NCI-H2196 (cell line): ENCODE measurements at regions not wholly inside any gene's neighbourhood (a gene's known extent, or its start where the extent isn't known, plus 50 kb on each side); places are given as distances from the start of the nearest gene placed in this dataset.

Experiments used
- DNase-seq: peaks from one replicate; lab custom pipeline; 2025; ENCODE audit not compliant: unreplicated experiment; lab: John Stamatoyannopoulos, UW

DNA sequence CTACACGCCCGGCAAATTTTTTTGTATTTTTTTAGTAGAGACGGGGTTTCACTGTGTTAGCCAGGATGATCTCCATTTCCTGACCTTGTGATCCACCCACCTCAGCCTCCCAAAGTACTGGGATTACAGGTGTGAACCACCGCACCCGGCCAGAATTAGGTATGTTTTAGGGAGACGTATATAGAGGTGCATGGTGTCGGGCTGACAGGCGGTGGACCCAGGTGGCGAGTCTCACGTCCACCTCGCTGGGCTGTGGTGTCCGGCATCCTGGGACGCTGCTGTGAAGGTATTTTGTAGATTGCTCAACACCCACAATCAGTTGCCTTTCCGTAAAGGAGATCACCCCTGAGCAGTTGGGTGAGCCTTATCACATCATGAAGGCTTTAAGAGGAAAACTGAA, 728.6 kb downstream of the BRD1 start:
- DNase-seq: no peak

- DNase-seq: no peak
These were observed 729.7 kb downstream of the BRD1 start for GRCh38 chr22:49097966-49098365.

DNA sequence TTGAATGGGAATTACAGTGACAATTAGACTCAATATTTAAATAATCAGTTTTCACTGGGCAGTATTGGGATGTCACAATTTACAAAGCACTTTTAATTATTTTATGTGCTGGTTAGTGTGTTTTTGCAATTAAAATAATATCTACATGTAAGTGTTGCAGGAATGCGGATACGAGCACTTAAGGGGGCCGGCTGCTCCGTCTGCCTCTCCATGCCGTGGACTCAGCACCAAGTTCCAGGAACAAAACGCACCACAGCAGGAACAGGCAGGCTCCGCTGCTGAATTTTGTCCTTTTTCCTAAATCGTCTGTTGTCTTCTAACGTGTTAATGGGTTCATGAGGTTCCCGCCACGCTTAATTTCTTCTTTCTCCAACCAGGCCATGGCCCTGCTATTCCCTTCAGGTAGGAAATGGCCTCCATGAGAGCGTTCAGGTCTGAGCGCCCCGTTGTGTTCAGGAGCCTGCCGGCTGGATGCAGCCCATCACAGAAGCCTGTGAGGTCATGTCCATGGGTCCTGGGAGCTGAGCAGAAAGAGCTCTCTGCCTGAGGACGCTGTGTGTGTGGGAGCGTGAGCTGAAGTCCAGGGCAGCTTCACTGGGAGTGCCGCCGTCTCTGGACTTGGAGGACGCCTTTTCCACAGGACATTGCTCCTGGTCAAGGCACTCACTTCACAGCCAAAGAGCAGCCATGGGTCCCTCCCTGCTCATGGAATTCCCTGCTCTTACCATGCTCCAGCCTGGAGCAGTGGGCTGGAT, 730.3 kb downstream of the BRD1 start:
- DNase-seq: no peak

DNA sequence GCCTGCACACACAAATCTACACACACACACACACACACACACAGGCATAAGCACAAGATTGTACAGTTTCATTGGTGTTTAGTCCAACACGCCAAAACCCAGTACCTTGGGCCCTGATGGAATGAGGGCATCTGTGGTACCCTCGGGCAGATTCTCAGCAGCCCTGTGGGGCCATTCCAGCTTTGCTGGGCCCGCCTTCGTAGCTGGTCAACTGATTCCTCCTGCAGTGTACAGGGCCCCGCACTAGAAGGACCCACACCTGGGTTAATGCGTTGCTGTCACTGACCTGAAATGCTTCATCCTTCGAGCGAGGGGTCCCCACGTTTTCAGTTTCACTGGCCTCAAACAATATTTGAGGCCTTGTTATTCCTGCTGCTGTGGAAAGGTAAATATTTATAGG, 731.2 kb downstream of the BRD1 start:
- no peak for DNase-seq

GRCh38 chr22:49095366-49095765, 732.3 kb downstream of the BRD1 start:
- no peak for DNase-seq

- DNase-seq: no peak
These were observed 732.8 kb downstream of the BRD1 start for GRCh38 chr22:49094858-49095257.

DNA sequence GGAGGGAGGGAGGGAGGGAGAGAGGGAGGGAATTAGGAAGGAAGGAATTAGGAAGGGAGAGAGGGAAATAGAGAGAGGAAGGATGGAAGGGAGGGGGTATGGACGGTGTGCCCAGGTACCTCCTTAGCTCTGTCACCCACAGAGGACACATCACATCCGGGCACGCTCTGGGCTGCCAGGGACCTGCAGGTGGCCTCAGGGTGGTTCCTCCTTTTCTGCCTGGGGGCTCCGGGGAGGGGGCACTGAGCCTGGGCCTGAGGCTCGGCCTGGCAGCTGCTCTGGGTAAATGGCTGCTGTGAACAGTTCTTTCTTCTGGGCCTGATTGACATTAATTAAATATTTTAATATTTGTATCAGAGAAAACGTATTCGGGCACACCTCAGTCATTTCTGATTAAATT, 733.5 kb downstream of the BRD1 start:
- no peak for DNase-seq

GRCh38 chr22:49093192-49093880, 734.3 kb downstream of the BRD1 start:
- no peak for DNase-seq

DNA sequence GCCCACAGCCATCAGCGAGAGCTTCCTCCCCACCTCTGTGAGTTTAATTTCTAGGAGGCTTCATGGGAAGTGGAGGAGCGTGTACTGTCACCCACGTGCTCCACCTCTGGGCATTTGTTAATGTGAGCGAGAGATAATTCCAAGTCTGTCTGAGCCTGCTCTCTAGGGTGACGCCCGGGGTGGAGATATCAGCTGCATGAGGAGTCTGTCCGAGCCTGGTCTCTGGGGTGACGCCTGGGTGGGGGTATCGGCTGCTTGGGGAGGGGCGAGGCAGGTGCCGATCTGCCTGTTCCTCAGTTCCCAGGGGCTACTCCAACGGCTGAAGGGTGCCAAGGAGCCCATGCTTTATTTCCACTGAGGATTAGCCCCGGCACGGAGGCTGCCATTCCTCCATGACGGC, 735.0 kb downstream of the BRD1 start:
- no peak for DNase-seq

DNA sequence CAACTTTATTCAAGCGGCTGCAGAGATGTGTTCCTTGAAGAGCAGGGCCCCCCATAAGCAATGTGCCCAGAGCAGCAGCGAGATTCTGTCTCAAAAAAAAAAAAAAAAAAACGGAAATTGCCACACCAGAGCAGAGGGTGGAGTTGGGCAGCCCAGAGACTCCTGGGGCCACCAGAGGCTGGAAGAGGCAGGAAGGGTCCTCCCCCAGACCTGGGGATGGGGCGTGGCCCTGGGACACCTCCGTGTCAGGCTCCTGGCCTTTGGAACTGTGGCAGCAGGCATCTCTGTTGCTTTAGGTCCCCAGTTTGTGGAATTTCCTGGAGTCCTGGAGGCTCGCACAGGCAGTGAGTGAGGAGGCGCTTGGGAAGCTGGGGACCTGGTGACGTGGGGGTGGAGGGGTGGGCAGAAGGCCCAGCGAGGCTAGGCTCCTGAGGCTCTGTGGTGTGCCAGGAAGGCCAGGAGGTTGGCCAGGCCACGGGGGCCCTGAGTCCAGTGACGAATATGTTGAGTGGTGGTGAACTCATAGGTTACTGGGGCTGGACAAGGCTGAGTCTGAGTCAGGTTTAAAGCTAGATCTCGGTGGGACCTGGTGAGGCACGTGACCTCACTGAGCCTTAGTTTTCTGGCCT, 735.6 kb downstream of the BRD1 start:
- DNase-seq: no peak

GRCh38 chr22:49091451-49091850, 736.2 kb downstream of the BRD1 start:
- no peak for DNase-seq

- DNase-seq: no peak
These were observed 736.9 kb downstream of the BRD1 start for GRCh38 chr22:49090853-49091135.

DNA sequence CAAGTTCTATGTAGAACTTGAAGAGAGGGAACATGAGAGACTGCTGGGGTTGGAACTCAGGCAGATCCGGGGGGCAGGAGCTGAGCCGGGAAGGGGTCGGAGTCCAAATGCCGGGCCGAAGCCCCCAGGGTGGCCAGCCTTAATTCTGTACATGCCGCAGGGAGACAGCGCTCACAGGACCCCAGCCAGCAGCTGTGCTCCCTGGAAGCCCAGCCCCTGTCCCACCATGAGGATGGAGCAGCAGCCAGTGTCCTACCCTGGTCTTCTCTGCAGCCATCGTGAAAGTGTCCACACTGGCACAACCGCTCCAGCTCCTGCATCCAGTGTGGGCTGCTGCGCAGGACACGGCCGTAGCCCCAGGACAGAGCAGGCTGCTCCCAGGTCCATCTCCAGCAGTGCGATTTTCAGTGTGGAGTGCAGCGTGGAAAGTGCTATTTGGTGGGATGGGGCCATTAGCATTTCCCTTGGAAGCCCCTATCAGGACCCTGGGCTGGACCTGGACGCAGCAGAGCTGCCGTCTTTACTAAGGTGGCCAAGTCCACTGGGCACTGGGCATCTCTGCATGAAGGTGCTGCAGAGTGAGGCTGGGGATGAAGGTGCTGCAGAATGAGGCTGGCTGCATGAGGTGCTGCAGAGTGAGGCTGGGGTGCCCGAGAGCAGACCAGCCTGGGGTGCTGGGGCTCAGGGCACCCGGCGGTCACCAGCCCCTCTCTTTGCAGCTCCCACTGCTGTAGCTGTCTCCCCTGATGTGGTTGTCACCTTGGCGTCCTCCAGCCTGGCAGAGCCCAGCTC, 737.4 kb downstream of the BRD1 start:
- DNase-seq: no peak

- no peak for DNase-seq
These were observed 738.6 kb downstream of the BRD1 start for GRCh38 chr22:49088801-49089791.

DNA sequence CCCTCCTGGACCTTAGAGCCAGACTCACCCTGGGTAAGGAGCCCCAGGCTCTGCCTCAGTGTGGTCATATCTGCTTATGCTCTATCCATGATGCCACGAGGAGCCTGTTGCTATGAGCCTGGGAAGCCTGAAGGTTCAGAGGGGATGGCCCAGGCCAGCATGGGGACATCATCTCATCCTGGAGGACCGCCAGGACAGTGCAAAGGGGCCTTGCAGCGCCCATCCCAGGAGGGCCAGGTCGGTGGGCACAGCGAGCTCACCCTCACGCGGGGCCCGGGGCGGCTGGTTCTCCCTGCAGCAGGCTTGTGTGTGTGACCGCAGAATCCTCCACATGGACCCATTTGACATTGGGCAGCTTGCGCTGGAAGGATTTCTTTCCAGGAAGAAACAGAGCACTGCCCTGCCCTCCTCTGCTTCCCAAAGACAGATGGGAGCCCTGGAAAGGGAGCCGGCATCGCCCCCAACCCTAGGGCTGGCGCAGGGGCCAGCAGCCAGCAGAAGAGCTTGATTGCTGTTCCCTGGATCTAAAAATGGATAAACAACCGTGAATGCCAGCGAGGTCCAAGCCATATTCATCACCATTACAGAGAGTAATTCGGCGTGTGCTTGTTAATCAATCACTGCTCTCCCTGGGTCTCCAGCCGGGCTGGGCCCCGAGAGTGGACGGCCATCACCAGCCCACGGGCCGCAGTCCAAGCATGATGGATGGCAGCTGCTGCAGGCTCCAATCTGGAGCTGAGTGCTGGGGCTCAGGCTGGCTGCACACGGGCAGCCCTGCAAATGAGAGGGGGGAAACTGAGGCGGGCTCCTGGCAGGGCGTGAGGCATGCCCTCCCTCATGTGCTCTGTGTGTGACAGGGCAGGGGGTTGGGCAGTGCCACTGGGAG, 739.7 kb downstream of the BRD1 start:
- no peak for DNase-seq

- DNase-seq: no peak
These were observed 740.5 kb downstream of the BRD1 start for GRCh38 chr22:49087198-49087597.

DNA sequence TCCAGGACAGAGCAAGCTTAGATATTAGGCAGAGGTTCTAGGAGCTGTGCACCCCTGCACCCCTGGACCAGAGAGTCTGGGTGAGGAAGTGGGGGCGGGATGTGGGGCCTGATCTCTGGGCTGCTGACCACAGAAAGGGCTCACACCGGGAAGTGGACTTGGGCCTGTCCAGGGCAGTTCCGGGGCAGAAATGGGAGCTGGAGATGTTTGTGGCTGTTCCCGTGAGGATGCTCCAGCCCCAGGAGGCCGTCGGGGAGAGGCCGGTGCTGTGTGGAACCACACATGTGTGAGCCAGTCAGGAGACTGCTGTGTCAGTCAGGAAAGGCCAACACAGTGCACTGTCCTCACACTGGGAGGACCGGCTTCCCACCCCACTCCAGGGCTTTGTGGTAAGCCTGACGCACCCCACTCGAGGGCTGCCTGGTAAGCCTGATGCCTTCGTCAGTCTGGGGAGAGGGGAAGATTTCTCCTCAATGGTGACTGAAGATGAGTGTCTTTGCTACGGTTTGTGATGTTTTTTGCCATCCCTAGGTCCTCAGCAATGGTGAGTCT, 741.0 kb downstream of the BRD1 start:
- DNase-seq: no peak

DNA sequence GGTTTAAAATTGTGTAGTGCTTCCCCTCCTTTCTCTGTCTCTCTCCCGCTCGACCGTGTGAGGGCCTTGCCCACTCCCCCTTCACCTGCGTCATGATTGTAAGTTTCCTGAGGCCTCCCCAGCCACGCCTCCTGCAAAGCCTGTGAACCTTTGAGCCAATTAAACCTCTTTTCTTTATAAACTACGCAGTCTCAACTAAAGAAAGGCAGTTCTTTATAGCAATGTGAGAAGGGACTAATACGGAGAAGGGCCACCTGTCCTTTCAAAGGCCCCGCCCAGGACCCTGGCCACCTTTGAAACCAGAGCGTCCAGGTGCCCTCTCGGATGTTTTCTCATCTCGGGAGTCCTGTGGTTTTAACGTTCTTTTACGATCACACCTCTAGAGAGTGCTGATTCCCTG, 741.5 kb downstream of the BRD1 start:
- DNase-seq: no peak

GRCh38 chr22:49084206-49084605, 743.5 kb downstream of the BRD1 start:
- no peak for DNase-seq
